Activated CD4-positive, CD25-positive, alpha-beta regulatory T cell treated with anti-CD3 and anti-CD28 coated beads, Interleukin-2, amount 50 U/mL, for 24 hours (primary cell): ENCODE measurements at regions not wholly inside any gene's neighbourhood (a gene's known extent, or its start where the extent isn't known, plus 50 kb on each side); places are given as distances from the start of the nearest gene placed in this dataset.
A peak's percentile ranks its signal among the peaks of the same experiment; 100 is the strongest.
"Not testable (repeated sequence)": the region's sequence is repeated elsewhere in the genome, so short reads cannot be mapped to it uniquely, and the experiment has no call there.

ENCODE experiments used
- ATAC-seq, 2 donors: fragments of 150-1000 bp; cut with Tn5 transposase; one replicate each; pipeline ENCODE4 v1.10.0; 2021; ENCODE audit warnings: mild to moderate bottlenecking in 1 of 2, moderate library complexity in 1 of 2

DNA sequence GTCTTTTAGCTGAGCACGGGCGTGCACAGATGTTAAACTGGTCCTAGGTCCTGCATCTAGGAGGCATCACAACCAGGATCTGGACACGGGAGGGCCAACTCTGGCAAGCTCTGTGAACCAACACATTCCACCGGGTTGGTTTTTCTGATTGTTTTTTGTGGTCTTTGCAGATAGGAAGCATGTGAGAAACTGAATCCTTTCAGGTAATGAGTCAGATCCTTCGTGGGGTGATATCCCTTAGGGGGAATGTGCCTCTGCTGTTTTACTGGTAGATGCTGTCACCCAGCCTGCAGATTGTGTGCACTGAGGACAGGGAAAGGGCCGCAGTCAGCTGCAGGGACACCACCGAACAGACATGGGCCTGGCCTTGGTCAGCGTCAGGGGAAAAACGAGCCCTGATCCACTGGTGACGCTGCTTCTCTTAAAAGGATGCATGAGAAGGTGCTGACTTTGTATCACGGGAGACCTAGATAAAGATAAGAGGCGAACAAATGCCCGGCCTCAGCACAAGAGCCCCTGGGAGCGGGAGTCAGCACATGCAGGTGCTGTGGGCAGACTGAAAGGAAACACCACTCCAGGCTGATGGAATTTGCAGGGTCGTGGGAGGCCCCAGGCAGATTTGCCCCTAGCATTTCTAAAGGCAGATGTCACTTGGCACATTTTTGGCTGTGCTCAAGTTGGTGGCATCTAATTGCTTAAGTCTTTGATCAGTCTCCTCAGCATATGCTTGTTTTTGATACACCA is 51.1 kb downstream of the DOP1B start:
- ATAC-seq = no peak

- no peak for ATAC-seq
These were observed 51.8 kb downstream of the DOP1B start for GRCh38 chr21:36208326-36209013.

DNA sequence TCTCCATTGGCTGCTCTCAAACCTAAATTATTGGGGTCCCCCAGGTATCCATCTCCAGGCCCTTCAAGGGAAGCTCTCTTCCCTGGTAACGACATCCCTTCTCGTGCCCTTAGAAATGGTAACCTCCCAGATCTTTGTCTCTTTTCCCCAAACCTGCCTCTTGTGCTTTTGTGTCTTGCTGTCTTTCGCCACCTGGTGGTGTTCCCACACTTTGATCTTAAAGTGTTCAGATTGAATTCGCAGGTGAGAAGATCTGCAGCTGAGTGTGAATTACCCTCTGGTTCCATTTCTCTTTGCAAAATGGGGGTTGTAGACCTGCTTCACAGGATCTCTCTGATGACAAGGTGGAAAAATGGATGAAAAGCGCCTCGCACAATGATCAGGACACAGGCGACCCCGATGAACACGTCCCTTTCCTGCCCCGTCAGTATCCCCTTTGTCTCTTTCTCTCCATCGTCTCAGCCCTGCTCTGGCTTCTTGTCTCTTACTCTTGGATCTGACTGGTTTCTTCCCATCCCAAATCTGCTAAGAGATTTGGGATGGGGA is 53.1 kb downstream of the DOP1B start:
- no peak for ATAC-seq

- ATAC-seq = no peak
These were observed 54.4 kb downstream of the DOP1B start for GRCh38 chr21:36210779-36211659.

GRCh38 chr21:36211660-36212512 is 55.3 kb downstream of the DOP1B start:
- peak in 1 of 2 donors; percentile 30 for ATAC-seq

- ATAC-seq = no peak
These were observed 55.8 kb downstream of the DOP1B start for GRCh38 chr21:36212513-36212780.

DNA sequence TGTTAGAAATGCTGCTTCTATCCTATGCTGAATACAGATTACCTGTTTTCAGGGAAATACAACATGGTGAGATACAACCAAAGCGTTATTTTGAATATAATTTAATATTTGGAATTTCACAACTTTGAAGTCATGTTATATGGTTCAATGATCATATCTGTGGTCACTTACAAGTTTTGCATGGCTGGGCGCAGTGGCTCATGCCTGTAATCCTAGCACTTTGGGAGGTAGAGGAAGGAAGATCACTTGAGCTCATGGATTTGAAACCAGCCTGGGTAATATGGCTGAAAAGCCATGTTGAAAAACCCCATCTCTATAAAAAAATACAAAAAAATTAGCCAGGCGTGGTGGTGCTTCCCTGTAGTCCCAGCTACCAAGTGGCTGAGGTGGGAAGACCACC is 57.9 kb downstream of the DOP1B start:
- ATAC-seq = no peak

DNA sequence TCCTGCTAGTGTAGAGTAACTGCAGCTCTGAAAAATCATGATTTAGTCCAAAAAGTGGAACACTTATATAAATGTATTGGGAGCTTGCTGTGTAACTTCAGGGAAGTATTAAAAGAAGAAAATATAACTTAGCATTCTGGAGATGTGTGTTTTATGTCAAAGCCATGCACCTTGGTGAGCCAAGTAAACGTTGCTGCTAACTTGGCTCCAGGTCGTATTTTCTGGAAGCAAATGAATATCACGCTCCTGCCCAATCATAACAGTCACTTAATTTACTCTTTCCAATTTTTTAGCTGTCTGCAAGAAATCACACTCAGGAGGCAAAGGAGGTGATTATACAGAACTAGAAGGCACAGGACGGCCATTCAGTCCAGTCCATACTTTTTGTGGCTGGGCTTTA is 61.1 kb downstream of the DOP1B start:
- no peak for ATAC-seq

- ATAC-seq = no peak
These were observed 62.1 kb downstream of the DOP1B start for GRCh38 chr21:36218691-36219090.

DNA sequence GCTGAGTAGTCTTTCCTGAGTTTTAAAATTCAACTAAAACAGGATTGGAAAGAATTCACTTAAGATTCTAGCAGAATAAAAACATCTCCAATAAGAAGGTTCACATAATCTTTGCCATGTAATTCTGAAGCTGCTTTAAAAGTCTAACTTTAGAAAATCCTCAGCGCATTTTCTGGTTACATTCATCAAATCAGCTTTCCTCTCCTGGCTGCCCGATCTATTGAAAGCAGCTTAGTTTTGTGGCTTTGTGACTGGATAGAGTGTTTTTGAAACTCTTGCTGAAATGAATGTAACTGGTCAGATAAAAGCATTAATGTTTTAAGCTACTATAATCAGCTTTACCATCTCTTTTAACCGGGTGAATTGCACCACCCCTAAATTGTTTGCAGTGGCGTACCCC is 66.8 kb downstream of the DOP1B start:
- ATAC-seq = no peak

DNA sequence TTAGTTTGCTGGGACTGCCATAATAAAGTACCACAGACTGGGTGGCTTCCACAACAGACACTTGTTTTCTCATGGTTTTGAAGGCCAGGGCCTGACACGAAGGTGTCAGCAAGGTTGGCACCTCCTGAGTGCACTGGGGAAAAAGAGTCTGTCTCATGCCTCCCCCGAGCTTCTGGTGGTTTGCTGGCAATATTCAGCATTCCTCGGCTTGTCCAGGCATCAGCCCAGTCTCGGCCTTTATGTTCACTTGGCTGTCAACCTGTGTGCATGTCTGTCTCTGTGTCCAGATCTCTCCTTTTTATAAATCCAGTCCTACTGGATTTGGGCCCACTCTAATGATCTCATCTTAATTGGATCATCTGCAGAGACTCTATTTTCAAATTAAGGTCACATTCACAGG is 72.6 kb downstream of the DOP1B start:
- no peak for ATAC-seq

- ATAC-seq = not testable (repeated sequence)
These were observed 74.8 kb downstream of the DOP1B start for GRCh38 chr21:36231444-36231843.

GRCh38 chr21:36232641-36233040 is 76.0 kb downstream of the DOP1B start:
- ATAC-seq = no peak

GRCh38 chr21:36235058-36235582 is 78.5 kb downstream of the DOP1B start:
- no peak for ATAC-seq

DNA sequence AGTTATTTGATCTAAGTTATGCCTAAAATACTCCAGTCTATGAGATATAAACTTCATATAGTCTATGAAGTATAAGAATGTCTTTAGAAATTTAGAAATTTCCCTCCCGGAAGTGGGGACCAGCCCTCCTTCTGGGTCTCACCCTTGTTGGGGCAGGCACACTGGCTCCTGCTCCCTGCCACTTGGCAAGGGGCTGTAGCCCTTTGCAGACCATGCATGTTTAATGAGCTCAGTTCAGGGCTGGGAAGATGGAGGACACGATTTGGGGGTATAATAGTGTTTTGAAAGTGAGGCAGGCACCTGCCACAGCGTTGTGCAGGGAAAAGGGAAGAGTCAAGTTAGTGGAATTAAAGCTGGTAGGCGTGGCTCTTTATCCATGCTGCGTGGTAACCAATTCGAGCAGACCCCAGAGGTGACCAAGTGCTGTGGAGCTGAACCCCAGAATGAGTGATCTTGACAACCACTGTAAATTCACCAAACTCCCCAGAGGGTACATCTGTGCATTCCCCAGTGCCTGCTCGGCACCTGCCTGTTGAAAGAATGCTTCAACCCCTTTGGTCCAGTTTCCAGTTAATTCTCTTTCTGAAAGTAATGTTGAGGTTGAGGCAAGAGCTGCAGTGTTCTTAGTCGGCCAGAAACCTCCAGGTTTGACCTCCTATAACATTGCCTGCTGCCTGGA is 79.6 kb downstream of the DOP1B start:
- peak in 1 of 2 donors; percentile 9 for ATAC-seq

DNA sequence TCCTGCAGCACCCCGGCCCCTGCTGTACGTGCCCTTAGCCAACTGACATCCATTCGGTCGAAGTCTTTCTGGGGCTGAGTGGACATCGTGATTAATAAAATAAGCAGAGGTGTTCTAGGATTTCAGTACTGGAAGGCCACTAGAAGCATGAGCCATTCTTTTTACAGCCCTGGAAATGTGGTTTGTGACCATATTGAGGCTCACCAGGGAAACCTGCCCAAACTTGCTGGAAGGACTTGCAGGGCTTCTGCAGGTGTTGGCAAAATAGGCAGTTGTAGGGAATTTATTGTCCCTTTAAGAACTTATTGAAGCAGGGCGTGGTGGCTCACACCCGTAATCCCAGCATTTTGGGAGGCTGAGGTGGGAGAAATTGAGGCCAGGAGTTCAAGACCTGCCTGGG is 80.8 kb downstream of the DOP1B start:
- no peak for ATAC-seq

GRCh38 chr21:36239585-36239984 is 80.4 kb upstream of the MORC3 start:
- no peak for ATAC-seq

- ATAC-seq = no peak
These were observed 78.3 kb upstream of the MORC3 start for GRCh38 chr21:36241717-36242116.

DNA sequence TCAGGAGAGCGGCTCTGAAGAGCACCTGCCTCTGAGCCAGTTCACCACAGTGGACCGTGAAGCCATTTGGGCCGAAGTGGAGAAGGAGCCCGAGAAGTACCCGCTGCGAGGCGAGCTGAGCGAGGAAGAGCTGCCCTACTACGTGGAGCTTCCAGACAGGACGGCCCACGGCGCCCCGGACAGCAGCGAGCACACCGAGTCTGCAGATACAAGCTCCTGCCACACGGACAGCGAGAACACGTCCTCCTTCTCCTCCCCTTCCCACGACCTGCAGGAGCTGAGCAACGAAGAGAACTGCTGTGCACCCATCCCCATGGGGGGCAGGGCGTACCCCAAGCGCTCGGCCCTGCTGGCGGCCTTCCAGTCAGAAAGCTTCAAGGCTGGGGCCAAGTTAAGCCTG is 74.9 kb upstream of the MORC3 start:
- no peak for ATAC-seq

- no peak for ATAC-seq
These were observed 74.3 kb upstream of the MORC3 start for GRCh38 chr21:36245649-36246048.

DNA sequence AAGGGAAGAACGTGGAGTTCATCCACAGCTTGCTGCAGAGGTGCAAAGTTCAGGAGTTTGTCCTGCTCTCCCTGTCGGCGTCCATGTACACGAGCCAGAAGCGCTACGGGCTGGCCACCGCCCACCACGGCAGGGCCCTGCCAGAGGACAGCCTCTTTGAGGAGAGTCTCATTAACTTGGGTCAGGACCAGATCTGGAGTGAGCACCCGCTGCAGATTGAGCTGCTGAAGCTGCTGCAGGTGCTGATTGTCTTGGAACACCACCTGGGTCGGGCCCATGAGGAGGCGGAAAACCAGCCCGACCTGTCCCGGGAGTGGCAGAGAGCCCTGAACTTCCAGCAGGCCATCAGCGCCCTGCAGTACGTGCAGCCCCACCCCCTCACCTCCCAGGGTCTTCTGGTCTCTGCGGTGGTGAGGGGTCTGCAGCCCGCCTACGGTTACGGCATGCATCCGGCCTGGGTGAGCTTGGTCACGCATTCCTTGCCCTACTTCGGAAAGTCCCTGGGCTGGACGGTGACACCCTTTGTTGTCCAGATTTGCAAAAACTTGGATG is 73.8 kb upstream of the MORC3 start:
- no peak for ATAC-seq
